Gastrocnemius medialis (tissue), 4 donors: ENCODE measurements at regions not wholly inside any gene's neighbourhood (a gene's known extent, or its start where the extent isn't known, plus 50 kb on each side); places are given as distances from the start of the nearest gene placed in this dataset.

Experiments
- CTCF ChIP-seq, 5 experiments: fragments of 450-650 bp in 3 of 5; fragments of 200-600 bp in 2 of 5; sonication (generic) in 2 of 5; IDR thresholded peaks in 4 of 5; conservative IDR thresholded peaks in 1 of 5; 1 replicate in 4 of 5; 2 replicates in 1 of 5; pipeline ENCODE4 v1.5.1; 2016 to 2019; ENCODE audit warnings: antibody characterized with exemption in 5 of 5, mild to moderate bottlenecking in 3 of 5, moderate library complexity in 3 of 5
- POLR2A ChIP-seq, 2 donors: fragments of 450-650 bp; IDR thresholded peaks; one replicate each; pipeline ENCODE4 v1.6.1; 2017; ENCODE audit warnings: antibody characterized with exemption in 2 of 2, mild to moderate bottlenecking in 2 of 2, moderate library complexity in 2 of 2

GRCh38 chr16:50442221-50442620 is 73.4 kb upstream of the BRD7 start:
- no peak for TF ChIP-seq POLR2A (IDR thresholded peaks at IDR 0.05)
- no peak for TF ChIP-seq CTCF (IDR thresholded peaks at IDR 0.05 in 4 of 5, conservative IDR thresholded peaks at IDR 0.05 in 1 of 5)
